DMS153 treated with DMSO at 0.1 percent for 48 hours (cell line): ENCODE measurements at regions not wholly inside any gene's neighbourhood (a gene's known extent, or its start where the extent isn't known, plus 50 kb on each side); places are given as distances from the start of the nearest gene placed in this dataset.

Experiments used
- DNase-seq: peaks from one replicate; lab custom pipeline; 2025; ENCODE audit not compliant: unreplicated experiment; lab: John Stamatoyannopoulos, UW

GRCh38 chr10:2981361-2981801 is 86.0 kb upstream of the PFKP start:
- no peak for DNase-seq

GRCh38 chr10:2980791-2981360 is 86.5 kb upstream of the PFKP start:
- DNase-seq, result no peak

GRCh38 chr10:2980116-2980515 is 87.2 kb upstream of the PFKP start:
- DNase-seq, result no peak

- DNase-seq, result no peak
Observed at GRCh38 chr10:2979306-2979705, 88.0 kb upstream of the PFKP start.

- DNase-seq, result no peak
Observed at GRCh38 chr10:2978574-2979273, 88.6 kb upstream of the PFKP start.

GRCh38 chr10:2978111-2978510 is 89.2 kb upstream of the PFKP start:
- DNase-seq, result no peak

GRCh38 chr10:2974503-2975207 is 92.7 kb upstream of the PFKP start:
- DNase-seq, result no peak

- DNase-seq, result no peak
Observed at GRCh38 chr10:2974083-2974482, 93.3 kb upstream of the PFKP start.

- no peak for DNase-seq
Observed at GRCh38 chr10:2972810-2973209, 94.5 kb upstream of the PFKP start.

- DNase-seq, result no peak
Observed at GRCh38 chr10:2972216-2972615, 95.1 kb upstream of the PFKP start.

- DNase-seq, result no peak
Observed at GRCh38 chr10:2970190-2970823, 97.0 kb upstream of the PFKP start.

GRCh38 chr10:2968401-2969058 is 98.8 kb upstream of the PFKP start:
- DNase-seq, result no peak

GRCh38 chr10:2966134-2966533 is 101.2 kb upstream of the PFKP start:
- DNase-seq, result no peak

GRCh38 chr10:2964632-2965296 is 102.6 kb upstream of the PFKP start:
- no peak for DNase-seq

GRCh38 chr10:2963889-2964631 is 103.3 kb upstream of the PFKP start:
- DNase-seq, result no peak

- no peak for DNase-seq
Observed at GRCh38 chr10:2962194-2962593, 105.2 kb upstream of the PFKP start.

- DNase-seq, result no peak
Observed at GRCh38 chr10:2958659-2959058, 108.7 kb upstream of the PFKP start.

- DNase-seq, result no peak
Observed at GRCh38 chr10:2957785-2958184, 109.6 kb upstream of the PFKP start.

GRCh38 chr10:2955064-2955463 is 112.3 kb upstream of the PFKP start:
- no peak for DNase-seq

- no peak for DNase-seq
Observed at GRCh38 chr10:2953495-2953894, 113.9 kb upstream of the PFKP start.
